GM23338 (cell line): ENCODE measurements at regions not wholly inside any gene's neighbourhood (a gene's known extent, or its start where the extent isn't known, plus 50 kb on each side); places are given as distances from the start of the nearest gene placed in this dataset.

Experiments used
- EZH2 ChIP-seq: fragments of 200-600 bp; sonication (generic); IDR thresholded peaks from one replicate; pipeline ENCODE4 v1.8.0; 2017; ENCODE audit warnings: antibody characterized with exemption, mild to moderate bottlenecking, low read depth; ENCODE audit not compliant: unreplicated experiment
- EZH2phosphoT487 ChIP-seq: fragments of 200-600 bp; sonication (generic); IDR thresholded peaks from one replicate; pipeline ENCODE4 v1.8.1; 2018; ENCODE audit warnings: antibody characterized with exemption; ENCODE audit not compliant: unreplicated experiment
- NANOG ChIP-seq: IDR thresholded peaks from 2 replicates; pipeline ENCODE4 v1.6.1; 2016; ENCODE audit warnings: antibody characterized with exemption, borderline replicate concordance
- ZNF114 ChIP-seq: fragments of 250-450 bp; sonication (Bioruptor Pico); IDR thresholded peaks from 2 replicates; pipeline ENCODE4 v1.5.0; 2020; ENCODE audit warnings: mild to moderate bottlenecking, moderate library complexity
- TF ChIP-seq, protein P1 (sequence below): fragments of 250-450 bp; sonication (Bioruptor Pico); IDR thresholded peaks from 2 replicates; pipeline ENCODE4 v1.5.0; 2020; ENCODE audit warnings: mild to moderate bottlenecking, moderate library complexity
- TF ChIP-seq, protein P2 (sequence below): IDR thresholded peaks from one replicate; pipeline ENCODE4 v1.6.1; 2018; ENCODE audit warnings: antibody characterized with exemption; ENCODE audit not compliant: unreplicated experiment
- TF ChIP-seq, protein P3 (sequence below), 2 experiments: fragments of 200-600 bp in 1 of 2; sonication (generic) in 1 of 2; conservative IDR thresholded peaks; 2 replicates each; pipeline versions ENCODE4 v1.5.1 to v1.6.1; 2016 to 2017; ENCODE audit warnings: antibody characterized with exemption in 2 of 2, low read depth in 2 of 2, mild to moderate bottlenecking in 2 of 2, moderate library complexity in 1 of 2

DNA sequence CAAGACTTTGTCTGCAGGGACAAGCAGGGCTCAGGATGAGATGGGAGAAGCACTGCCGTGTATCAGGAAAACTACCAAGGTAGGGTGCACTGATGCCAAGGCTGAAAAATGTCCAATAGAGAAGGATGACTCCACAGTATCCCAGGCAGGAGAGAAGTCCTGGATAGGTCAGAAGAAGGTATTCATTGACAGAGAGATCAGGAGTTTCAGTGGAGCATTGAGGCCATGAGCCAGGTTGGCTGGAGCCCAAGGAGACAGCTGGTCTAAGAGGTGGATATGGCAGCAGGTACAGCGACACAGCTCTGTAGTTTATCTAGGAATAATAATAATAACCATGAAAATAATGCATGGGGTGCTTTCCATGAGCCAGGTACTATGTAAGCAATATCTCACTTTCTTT lies 180.9 kb downstream of the EXOC5 start (continued):
- TF ChIP-seq, protein P1, sequence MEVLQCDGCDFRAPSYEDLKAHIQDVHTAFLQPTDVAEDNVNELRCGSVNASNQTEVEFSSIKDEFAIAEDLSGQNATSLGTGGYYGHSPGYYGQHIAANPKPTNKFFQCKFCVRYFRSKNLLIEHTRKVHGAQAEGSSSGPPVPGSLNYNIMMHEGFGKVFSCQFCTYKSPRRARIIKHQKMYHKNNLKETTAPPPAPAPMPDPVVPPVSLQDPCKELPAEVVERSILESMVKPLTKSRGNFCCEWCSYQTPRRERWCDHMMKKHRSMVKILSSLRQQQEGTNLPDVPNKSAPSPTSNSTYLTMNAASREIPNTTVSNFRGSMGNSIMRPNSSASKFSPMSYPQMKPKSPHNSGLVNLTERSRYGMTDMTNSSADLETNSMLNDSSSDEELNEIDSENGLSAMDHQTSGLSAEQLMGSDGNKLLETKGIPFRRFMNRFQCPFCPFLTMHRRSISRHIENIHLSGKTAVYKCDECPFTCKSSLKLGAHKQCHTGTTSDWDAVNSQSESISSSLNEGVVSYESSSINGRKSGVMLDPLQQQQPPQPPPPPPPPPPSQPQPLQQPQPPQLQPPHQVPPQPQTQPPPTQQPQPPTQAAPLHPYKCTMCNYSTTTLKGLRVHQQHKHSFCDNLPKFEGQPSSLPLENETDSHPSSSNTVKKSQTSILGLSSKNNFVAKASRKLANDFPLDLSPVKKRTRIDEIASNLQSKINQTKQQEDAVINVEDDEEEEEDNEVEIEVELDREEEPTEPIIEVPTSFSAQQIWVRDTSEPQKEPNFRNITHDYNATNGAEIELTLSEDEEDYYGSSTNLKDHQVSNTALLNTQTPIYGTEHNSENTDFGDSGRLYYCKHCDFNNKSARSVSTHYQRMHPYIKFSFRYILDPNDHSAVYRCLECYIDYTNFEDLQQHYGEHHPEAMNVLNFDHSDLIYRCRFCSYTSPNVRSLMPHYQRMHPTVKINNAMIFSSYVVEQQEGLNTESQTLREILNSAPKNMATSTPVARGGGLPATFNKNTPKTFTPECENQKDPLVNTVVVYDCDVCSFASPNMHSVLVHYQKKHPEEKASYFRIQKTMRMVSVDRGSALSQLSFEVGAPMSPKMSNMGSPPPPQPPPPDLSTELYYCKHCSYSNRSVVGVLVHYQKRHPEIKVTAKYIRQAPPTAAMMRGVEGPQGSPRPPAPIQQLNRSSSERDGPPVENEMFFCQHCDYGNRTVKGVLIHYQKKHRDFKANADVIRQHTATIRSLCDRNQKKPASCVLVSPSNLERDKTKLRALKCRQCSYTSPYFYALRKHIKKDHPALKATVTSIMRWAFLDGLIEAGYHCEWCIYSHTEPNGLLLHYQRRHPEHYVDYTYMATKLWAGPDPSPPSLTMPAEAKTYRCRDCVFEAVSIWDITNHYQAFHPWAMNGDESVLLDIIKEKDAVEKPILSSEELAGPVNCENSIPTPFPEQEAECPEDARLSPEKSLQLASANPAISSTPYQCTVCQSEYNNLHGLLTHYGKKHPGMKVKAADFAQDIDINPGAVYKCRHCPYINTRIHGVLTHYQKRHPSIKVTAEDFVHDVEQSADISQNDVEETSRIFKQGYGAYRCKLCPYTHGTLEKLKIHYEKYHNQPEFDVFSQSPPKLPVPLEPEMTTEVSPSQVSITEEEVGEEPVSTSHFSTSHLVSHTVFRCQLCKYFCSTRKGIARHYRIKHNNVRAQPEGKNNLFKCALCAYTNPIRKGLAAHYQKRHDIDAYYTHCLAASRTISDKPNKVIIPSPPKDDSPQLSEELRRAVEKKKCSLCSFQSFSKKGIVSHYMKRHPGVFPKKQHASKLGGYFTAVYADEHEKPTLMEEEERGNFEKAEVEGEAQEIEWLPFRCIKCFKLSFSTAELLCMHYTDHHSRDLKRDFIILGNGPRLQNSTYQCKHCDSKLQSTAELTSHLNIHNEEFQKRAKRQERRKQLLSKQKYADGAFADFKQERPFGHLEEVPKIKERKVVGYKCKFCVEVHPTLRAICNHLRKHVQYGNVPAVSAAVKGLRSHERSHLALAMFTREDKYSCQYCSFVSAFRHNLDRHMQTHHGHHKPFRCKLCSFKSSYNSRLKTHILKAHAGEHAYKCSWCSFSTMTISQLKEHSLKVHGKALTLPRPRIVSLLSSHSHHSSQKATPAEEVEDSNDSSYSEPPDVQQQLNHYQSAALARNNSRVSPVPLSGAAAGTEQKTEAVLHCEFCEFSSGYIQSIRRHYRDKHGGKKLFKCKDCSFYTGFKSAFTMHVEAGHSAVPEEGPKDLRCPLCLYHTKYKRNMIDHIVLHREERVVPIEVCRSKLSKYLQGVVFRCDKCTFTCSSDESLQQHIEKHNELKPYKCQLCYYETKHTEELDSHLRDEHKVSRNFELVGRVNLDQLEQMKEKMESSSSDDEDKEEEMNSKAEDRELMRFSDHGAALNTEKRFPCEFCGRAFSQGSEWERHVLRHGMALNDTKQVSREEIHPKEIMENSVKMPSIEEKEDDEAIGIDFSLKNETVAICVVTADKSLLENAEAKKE (CRISPR knock-in tag), result no peak
- TF ChIP-seq, protein P2, sequence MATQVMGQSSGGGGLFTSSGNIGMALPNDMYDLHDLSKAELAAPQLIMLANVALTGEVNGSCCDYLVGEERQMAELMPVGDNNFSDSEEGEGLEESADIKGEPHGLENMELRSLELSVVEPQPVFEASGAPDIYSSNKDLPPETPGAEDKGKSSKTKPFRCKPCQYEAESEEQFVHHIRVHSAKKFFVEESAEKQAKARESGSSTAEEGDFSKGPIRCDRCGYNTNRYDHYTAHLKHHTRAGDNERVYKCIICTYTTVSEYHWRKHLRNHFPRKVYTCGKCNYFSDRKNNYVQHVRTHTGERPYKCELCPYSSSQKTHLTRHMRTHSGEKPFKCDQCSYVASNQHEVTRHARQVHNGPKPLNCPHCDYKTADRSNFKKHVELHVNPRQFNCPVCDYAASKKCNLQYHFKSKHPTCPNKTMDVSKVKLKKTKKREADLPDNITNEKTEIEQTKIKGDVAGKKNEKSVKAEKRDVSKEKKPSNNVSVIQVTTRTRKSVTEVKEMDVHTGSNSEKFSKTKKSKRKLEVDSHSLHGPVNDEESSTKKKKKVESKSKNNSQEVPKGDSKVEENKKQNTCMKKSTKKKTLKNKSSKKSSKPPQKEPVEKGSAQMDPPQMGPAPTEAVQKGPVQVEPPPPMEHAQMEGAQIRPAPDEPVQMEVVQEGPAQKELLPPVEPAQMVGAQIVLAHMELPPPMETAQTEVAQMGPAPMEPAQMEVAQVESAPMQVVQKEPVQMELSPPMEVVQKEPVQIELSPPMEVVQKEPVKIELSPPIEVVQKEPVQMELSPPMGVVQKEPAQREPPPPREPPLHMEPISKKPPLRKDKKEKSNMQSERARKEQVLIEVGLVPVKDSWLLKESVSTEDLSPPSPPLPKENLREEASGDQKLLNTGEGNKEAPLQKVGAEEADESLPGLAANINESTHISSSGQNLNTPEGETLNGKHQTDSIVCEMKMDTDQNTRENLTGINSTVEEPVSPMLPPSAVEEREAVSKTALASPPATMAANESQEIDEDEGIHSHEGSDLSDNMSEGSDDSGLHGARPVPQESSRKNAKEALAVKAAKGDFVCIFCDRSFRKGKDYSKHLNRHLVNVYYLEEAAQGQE, result no peak
- TF ChIP-seq EZH2 (no peak), ZNF114 (CRISPR knock-in tag) (no peak), EZH2phosphoT487 (no peak), NANOG (no peak)
- TF ChIP-seq, protein P3, sequence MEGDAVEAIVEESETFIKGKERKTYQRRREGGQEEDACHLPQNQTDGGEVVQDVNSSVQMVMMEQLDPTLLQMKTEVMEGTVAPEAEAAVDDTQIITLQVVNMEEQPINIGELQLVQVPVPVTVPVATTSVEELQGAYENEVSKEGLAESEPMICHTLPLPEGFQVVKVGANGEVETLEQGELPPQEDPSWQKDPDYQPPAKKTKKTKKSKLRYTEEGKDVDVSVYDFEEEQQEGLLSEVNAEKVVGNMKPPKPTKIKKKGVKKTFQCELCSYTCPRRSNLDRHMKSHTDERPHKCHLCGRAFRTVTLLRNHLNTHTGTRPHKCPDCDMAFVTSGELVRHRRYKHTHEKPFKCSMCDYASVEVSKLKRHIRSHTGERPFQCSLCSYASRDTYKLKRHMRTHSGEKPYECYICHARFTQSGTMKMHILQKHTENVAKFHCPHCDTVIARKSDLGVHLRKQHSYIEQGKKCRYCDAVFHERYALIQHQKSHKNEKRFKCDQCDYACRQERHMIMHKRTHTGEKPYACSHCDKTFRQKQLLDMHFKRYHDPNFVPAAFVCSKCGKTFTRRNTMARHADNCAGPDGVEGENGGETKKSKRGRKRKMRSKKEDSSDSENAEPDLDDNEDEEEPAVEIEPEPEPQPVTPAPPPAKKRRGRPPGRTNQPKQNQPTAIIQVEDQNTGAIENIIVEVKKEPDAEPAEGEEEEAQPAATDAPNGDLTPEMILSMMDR (conservative IDR thresholded peaks at IDR 0.05; ENCODE audit: low read depth in 2 of 2), result no peak
